Activated naive CD4-positive, alpha-beta T cell treated with anti-CD3 and anti-CD28 coated beads, Interleukin-2, amount 50 U/mL, for 24 hours (primary cell): ENCODE measurements at regions not wholly inside any gene's neighbourhood (a gene's known extent, or its start where the extent isn't known, plus 50 kb on each side); places are given as distances from the start of the nearest gene placed in this dataset.

Source experiments
- H3K27ac Mint-ChIP-seq: one replicate; pipeline ENCODE4 v1.8.0; 2021; ENCODE audit warnings: mild to moderate bottlenecking, mixed read lengths
- H3K27me3 Mint-ChIP-seq: one replicate; pipeline ENCODE4 v1.8.0; 2021; ENCODE audit warnings: mixed read lengths
- H3K36me3 Mint-ChIP-seq: one replicate; pipeline ENCODE4 v1.8.0; 2021; ENCODE audit warnings: mixed read lengths
- H3K4me1 Mint-ChIP-seq: one replicate; pipeline ENCODE4 v1.8.0; 2021; ENCODE audit warnings: mixed read lengths
- H3K4me3 Mint-ChIP-seq: one replicate; pipeline ENCODE4 v1.8.0; 2021; ENCODE audit warnings: mild to moderate bottlenecking, mixed read lengths
- H3K9me3 Mint-ChIP-seq: one replicate; pipeline ENCODE4 v1.8.0; 2021; ENCODE audit warnings: mixed read lengths

- H3K4me1 Mint-ChIP-seq = no peaks in the 10 kb centered on the region
- no peak overlapping the region for H3K27ac Mint-ChIP-seq
- H3K36me3 Mint-ChIP-seq = no peaks in the 10 kb centered on the region
- H3K9me3 Mint-ChIP-seq = no peaks in the 10 kb centered on the region
- H3K4me3 Mint-ChIP-seq = no peak overlapping the region
- H3K27me3 Mint-ChIP-seq = peaks cover 2% of the 10 kb centered on the region
Observed at GRCh38 chr7:155973451-155973997, 161.3 kb upstream of the SHH start.

GRCh38 chr7:155972651-155973390 is 160.6 kb upstream of the SHH start:
- no peak overlapping the region for H3K27ac Mint-ChIP-seq
- no peaks in the 10 kb centered on the region for H3K36me3 Mint-ChIP-seq
- H3K4me1 Mint-ChIP-seq = no peaks in the 10 kb centered on the region
- H3K9me3 Mint-ChIP-seq = no peaks in the 10 kb centered on the region
- H3K27me3 Mint-ChIP-seq = peaks cover 2% of the 10 kb centered on the region
- no peak overlapping the region for H3K4me3 Mint-ChIP-seq

- no peaks in the 10 kb centered on the region for H3K4me1 Mint-ChIP-seq
- H3K27ac Mint-ChIP-seq = no peak overlapping the region
- no peak overlapping the region for H3K4me3 Mint-ChIP-seq
- H3K27me3 Mint-ChIP-seq = peaks cover 2% of the 10 kb centered on the region
- no peaks in the 10 kb centered on the region for H3K36me3 Mint-ChIP-seq
- H3K9me3 Mint-ChIP-seq = no peaks in the 10 kb centered on the region
Observed at GRCh38 chr7:155972247-155972646, 160.0 kb upstream of the SHH start.

GRCh38 chr7:155971180-155971770 is 159.0 kb upstream of the SHH start:
- H3K27ac Mint-ChIP-seq = no peak overlapping the region
- H3K36me3 Mint-ChIP-seq = no peaks in the 10 kb centered on the region
- no peaks in the 10 kb centered on the region for H3K9me3 Mint-ChIP-seq
- peaks cover 2% of the 10 kb centered on the region for H3K27me3 Mint-ChIP-seq
- no peak overlapping the region for H3K4me3 Mint-ChIP-seq
- no peaks in the 10 kb centered on the region for H3K4me1 Mint-ChIP-seq

GRCh38 chr7:155969192-155969929 is 157.1 kb upstream of the SHH start:
- Mint-ChIP-seq H3K4me1 (no peaks in the 10 kb centered on the region), H3K27ac (no peak overlapping the region), H3K36me3 (no peaks in the 10 kb centered on the region), H3K9me3 (no peaks in the 10 kb centered on the region), H3K4me3 (no peak overlapping the region), H3K27me3 (peaks cover 2% of the 10 kb centered on the region)

- Mint-ChIP-seq H3K36me3 (no peaks in the 10 kb centered on the region), H3K4me3 (no peak overlapping the region), H3K9me3 (no peaks in the 10 kb centered on the region), H3K4me1 (peaks cover 4% of the 10 kb centered on the region), H3K27ac (no peak overlapping the region), H3K27me3 (no peaks in the 10 kb centered on the region)
Observed at GRCh38 chr7:155965010-155965409, 152.7 kb upstream of the SHH start.

- H3K27me3 Mint-ChIP-seq = no peaks in the 10 kb centered on the region
- no peak overlapping the region for H3K27ac Mint-ChIP-seq
- no peaks in the 10 kb centered on the region for H3K9me3 Mint-ChIP-seq
- no peaks in the 10 kb centered on the region for H3K36me3 Mint-ChIP-seq
- peaks cover 4% of the 10 kb centered on the region for H3K4me1 Mint-ChIP-seq
- no peak overlapping the region for H3K4me3 Mint-ChIP-seq
Observed at GRCh38 chr7:155964543-155964942, 152.3 kb upstream of the SHH start.

- no peaks in the 10 kb centered on the region for H3K27me3 Mint-ChIP-seq
- no peaks in the 10 kb centered on the region for H3K9me3 Mint-ChIP-seq
- no peak overlapping the region for H3K4me3 Mint-ChIP-seq
- peaks cover 4% of the 10 kb centered on the region for H3K4me1 Mint-ChIP-seq
- H3K27ac Mint-ChIP-seq = no peak overlapping the region
- no peaks in the 10 kb centered on the region for H3K36me3 Mint-ChIP-seq
Observed at GRCh38 chr7:155963771-155964195, 151.5 kb upstream of the SHH start.

- no peaks in the 10 kb centered on the region for H3K9me3 Mint-ChIP-seq
- no peaks in the 10 kb centered on the region for H3K27me3 Mint-ChIP-seq
- H3K36me3 Mint-ChIP-seq = no peaks in the 10 kb centered on the region
- H3K4me3 Mint-ChIP-seq = no peak overlapping the region
- H3K27ac Mint-ChIP-seq = no peak overlapping the region
- H3K4me1 Mint-ChIP-seq = peaks cover 4% of the 10 kb centered on the region
Observed at GRCh38 chr7:155963356-155963755, 151.1 kb upstream of the SHH start.

GRCh38 chr7:155962968-155963300 is 150.7 kb upstream of the SHH start:
- H3K4me3 Mint-ChIP-seq = no peak overlapping the region
- H3K9me3 Mint-ChIP-seq = no peaks in the 10 kb centered on the region
- H3K36me3 Mint-ChIP-seq = no peaks in the 10 kb centered on the region
- no peak overlapping the region for H3K27ac Mint-ChIP-seq
- H3K27me3 Mint-ChIP-seq = no peaks in the 10 kb centered on the region
- H3K4me1 Mint-ChIP-seq = peaks cover 4% of the 10 kb centered on the region

GRCh38 chr7:155962191-155962967 is 150.1 kb upstream of the SHH start:
- no peaks in the 10 kb centered on the region for H3K36me3 Mint-ChIP-seq
- no peaks in the 10 kb centered on the region for H3K9me3 Mint-ChIP-seq
- H3K4me3 Mint-ChIP-seq = no peak overlapping the region
- H3K27me3 Mint-ChIP-seq = no peaks in the 10 kb centered on the region
- peaks cover 4% of the 10 kb centered on the region for H3K4me1 Mint-ChIP-seq
- no peak overlapping the region for H3K27ac Mint-ChIP-seq

- Mint-ChIP-seq H3K4me1 (peaks cover 4% of the 10 kb centered on the region), H3K36me3 (no peaks in the 10 kb centered on the region), H3K4me3 (no peak overlapping the region), H3K9me3 (no peaks in the 10 kb centered on the region), H3K27me3 (no peaks in the 10 kb centered on the region), H3K27ac (no peak overlapping the region)
Observed at GRCh38 chr7:155961241-155962190, 149.3 kb upstream of the SHH start.

GRCh38 chr7:155959894-155960293 is 147.6 kb upstream of the SHH start:
- Mint-ChIP-seq H3K4me1 (peaks cover 4% of the 10 kb centered on the region), H3K27me3 (no peaks in the 10 kb centered on the region), H3K27ac (no peak overlapping the region), H3K4me3 (no peak overlapping the region), H3K9me3 (no peaks in the 10 kb centered on the region), H3K36me3 (no peaks in the 10 kb centered on the region)

GRCh38 chr7:155956977-155957376 is 144.7 kb upstream of the SHH start:
- Mint-ChIP-seq H3K27me3 (no peaks in the 10 kb centered on the region), H3K9me3 (no peaks in the 10 kb centered on the region), H3K4me3 (no peak overlapping the region)

GRCh38 chr7:155955367-155955635 is 143.0 kb upstream of the SHH start:
- H3K4me3 Mint-ChIP-seq = no peak overlapping the region
- H3K36me3 Mint-ChIP-seq = no peaks in the 10 kb centered on the region
- no peaks in the 10 kb centered on the region for H3K27me3 Mint-ChIP-seq
- no peaks in the 10 kb centered on the region for H3K4me1 Mint-ChIP-seq
- H3K27ac Mint-ChIP-seq = no peak overlapping the region
- no peaks in the 10 kb centered on the region for H3K9me3 Mint-ChIP-seq

More at GRCh38 chr7:155956977-155957376, 144.7 kb upstream of the SHH start:
- H3K4me1 Mint-ChIP-seq = no peaks in the 10 kb centered on the region
- H3K27ac Mint-ChIP-seq = no peak overlapping the region
- no peaks in the 10 kb centered on the region for H3K36me3 Mint-ChIP-seq
